Gastroesophageal sphincter (tissue), 4 donors: ENCODE measurements at regions not wholly inside any gene's neighbourhood (a gene's known extent, or its start where the extent isn't known, plus 50 kb on each side); places are given as distances from the start of the nearest gene placed in this dataset.

Experiments used
- ATAC-seq: fragments of 150-250 bp; one replicate; pipeline ENCODE4 v1.9.1; 2016; ENCODE audit warnings: mild to moderate bottlenecking, moderate library complexity
- H3K27ac ChIP-seq, 4 donors: fragments of 200-600 bp; sonication (generic) in 3 of 4; 1 replicate in 3 of 4; 2 replicates in 1 of 4; pipeline ENCODE4 v1.5.1; 2016 to 2019
- H3K27me3 ChIP-seq: fragments of 200-600 bp; sonication (generic); one replicate; pipeline ENCODE4 v1.5.1; 2019
- H3K36me3 ChIP-seq, 2 donors: fragments of 200-600 bp; sonication (generic); one replicate each; pipeline ENCODE4 v1.5.1; 2019; ENCODE audit warnings: control low read depth in 1 of 2
- H3K4me1 ChIP-seq, 3 donors: fragments of 200-600 bp; sonication (generic); 1 replicate in 2 of 3; 2 replicates in 1 of 3; pipeline ENCODE4 v1.5.1; 2016 to 2019; ENCODE audit warnings: control low read depth in 2 of 3
- H3K4me3 ChIP-seq, 2 donors: fragments of 200-600 bp; sonication (generic); one replicate each; pipeline ENCODE4 v1.5.1; 2019; ENCODE audit warnings: mild to moderate bottlenecking in 1 of 2, moderate library complexity in 1 of 2
- H3K9me3 ChIP-seq, 3 donors: fragments of 200-600 bp; sonication (generic); one replicate each; pipeline ENCODE4 v1.5.1; 2017 to 2019; ENCODE audit warnings: control low read depth in 2 of 3
- EP300 ChIP-seq: sonication (generic); formaldehyde crosslinking; IDR thresholded peaks from one replicate; pipeline ENCODE4 v1.6.1; 2017; ENCODE audit warnings: antibody characterized with exemption, mild to moderate bottlenecking
- POLR2A ChIP-seq, 2 donors: fragments of 450-650 bp; IDR thresholded peaks; one replicate each; pipeline ENCODE4 v1.6.1; 2017; ENCODE audit warnings: antibody characterized with exemption in 2 of 2, mild to moderate bottlenecking in 2 of 2, moderate library complexity in 1 of 2
- POLR2AphosphoS5 ChIP-seq: sonication (generic); formaldehyde crosslinking; IDR thresholded peaks from one replicate; pipeline ENCODE4 v1.6.1; 2017; ENCODE audit warnings: antibody characterized with exemption
- WGBS, 2 donors: methylation state at CpG; one replicate each; pipeline ENCODE4 v1.1.5; 2018; ENCODE audit warnings: low coverage in 1 of 2; 5-methylcytosine and 5-hydroxymethylcytosine counted together
- TF ChIP-seq, protein P1 (sequence below), 4 experiments: fragments of 200-600 bp in 2 of 4; fragments of 450-650 bp in 2 of 4; sonication (generic) in 1 of 4; IDR thresholded peaks; one replicate each; pipeline ENCODE4 v1.5.1; 2017 to 2019; ENCODE audit warnings: antibody characterized with exemption in 4 of 4, mild to moderate bottlenecking in 2 of 4, moderate library complexity in 2 of 4

- no peaks in the 10 kb centered on the region for H3K27me3 ChIP-seq
- no peak overlapping the region for H3K27ac ChIP-seq
- H3K36me3 ChIP-seq: no peaks in the 10 kb centered on the region
- H3K9me3 ChIP-seq: no peaks in the 10 kb centered on the region
- 25 to 36% methylated on average over 4 of the region's 4 CpGs for WGBS, 2 donors
- no peaks in the 10 kb centered on the region for H3K4me1 ChIP-seq
- TF ChIP-seq EP300: no peak
- no peak overlapping the region for H3K4me3 ChIP-seq
- no peak for ATAC-seq
Observed at GRCh38 chr17:53449324-53449723, 373.4 kb upstream of the KIF2B start.

GRCh38 chr17:53428913-53429312 lies 393.8 kb upstream of the KIF2B start:
- Histone ChIP-seq H3K36me3 (no peaks in the 10 kb centered on the region), H3K9me3 (peaks cover 0 to 6% (median 0%) of the 10 kb centered on the region in 3 donors), H3K27me3 (no peaks in the 10 kb centered on the region), H3K4me1 (no peaks in the 10 kb centered on the region), H3K4me3 (no peak overlapping the region), H3K27ac (no peak overlapping the region)
- 88% methylated on average over 1 of the region's 1 CpG; no CpG with 5 or more reads in 1 of the 2 donors for WGBS, 2 donors
- TF ChIP-seq, protein P1, sequence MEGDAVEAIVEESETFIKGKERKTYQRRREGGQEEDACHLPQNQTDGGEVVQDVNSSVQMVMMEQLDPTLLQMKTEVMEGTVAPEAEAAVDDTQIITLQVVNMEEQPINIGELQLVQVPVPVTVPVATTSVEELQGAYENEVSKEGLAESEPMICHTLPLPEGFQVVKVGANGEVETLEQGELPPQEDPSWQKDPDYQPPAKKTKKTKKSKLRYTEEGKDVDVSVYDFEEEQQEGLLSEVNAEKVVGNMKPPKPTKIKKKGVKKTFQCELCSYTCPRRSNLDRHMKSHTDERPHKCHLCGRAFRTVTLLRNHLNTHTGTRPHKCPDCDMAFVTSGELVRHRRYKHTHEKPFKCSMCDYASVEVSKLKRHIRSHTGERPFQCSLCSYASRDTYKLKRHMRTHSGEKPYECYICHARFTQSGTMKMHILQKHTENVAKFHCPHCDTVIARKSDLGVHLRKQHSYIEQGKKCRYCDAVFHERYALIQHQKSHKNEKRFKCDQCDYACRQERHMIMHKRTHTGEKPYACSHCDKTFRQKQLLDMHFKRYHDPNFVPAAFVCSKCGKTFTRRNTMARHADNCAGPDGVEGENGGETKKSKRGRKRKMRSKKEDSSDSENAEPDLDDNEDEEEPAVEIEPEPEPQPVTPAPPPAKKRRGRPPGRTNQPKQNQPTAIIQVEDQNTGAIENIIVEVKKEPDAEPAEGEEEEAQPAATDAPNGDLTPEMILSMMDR (IDR thresholded peaks at IDR 0.05): no peak
- TF ChIP-seq POLR2AphosphoS5 (no peak), POLR2A (IDR thresholded peaks at IDR 0.05) (no peak), EP300 (no peak)
- ATAC-seq: no peak

- no peaks in the 10 kb centered on the region for H3K36me3 ChIP-seq
- no peak for ATAC-seq
- H3K27me3 ChIP-seq: no peaks in the 10 kb centered on the region
- H3K4me1 ChIP-seq: no peaks in the 10 kb centered on the region
- 37 to 58% methylated on average over 3 of the region's 3 CpGs for WGBS, 2 donors
- peaks cover 0 to 6% (median 0%) of the 10 kb centered on the region in 3 donors for H3K9me3 ChIP-seq
- no peak overlapping the region for H3K27ac ChIP-seq
- no peak for TF ChIP-seq POLR2AphosphoS5
- no peak for TF ChIP-seq EP300
- no peak for TF ChIP-seq POLR2A (IDR thresholded peaks at IDR 0.05)
- TF ChIP-seq, protein P1 (IDR thresholded peaks at IDR 0.05): no peak
- no peak overlapping the region for H3K4me3 ChIP-seq
Observed at GRCh38 chr17:53426505-53426904, 396.2 kb upstream of the KIF2B start.

- ATAC-seq: no peak
- H3K9me3 ChIP-seq: no peaks in the 10 kb centered on the region
- H3K27me3 ChIP-seq: no peaks in the 10 kb centered on the region
- no peaks in the 10 kb centered on the region for H3K4me1 ChIP-seq
- WGBS, 2 donors: 86 to 94% methylated on average over 4 of the region's 4 CpGs
- no peak overlapping the region for H3K4me3 ChIP-seq
- H3K36me3 ChIP-seq: no peaks in the 10 kb centered on the region
- H3K27ac ChIP-seq: no peak overlapping the region
- no peak for TF ChIP-seq EP300
- TF ChIP-seq POLR2AphosphoS5: no peak
- no peak for TF ChIP-seq POLR2A (IDR thresholded peaks at IDR 0.05)
- TF ChIP-seq, protein P1 (IDR thresholded peaks at IDR 0.05): no peak
Observed at GRCh38 chr17:53420035-53420641, 402.6 kb upstream of the KIF2B start.

DNA sequence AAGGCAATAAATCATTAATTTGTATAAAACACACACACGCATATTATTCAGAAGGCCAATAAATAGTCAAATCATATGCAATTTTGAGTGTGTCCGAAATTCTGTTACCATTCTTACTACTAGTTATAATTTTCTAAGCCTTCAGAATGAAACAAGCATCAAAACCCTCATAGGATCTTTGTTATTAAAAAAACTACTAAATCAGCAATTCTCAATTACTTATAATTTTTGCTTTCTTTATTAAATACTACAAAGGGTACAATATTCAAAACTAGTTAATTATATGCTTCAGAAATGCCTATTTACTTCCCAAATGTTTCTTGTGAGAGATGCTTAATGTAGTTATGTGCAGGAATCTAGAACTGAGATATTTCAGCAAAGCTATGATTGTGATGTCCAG lies 413.1 kb upstream of the KIF2B start:
- WGBS, 2 donors: 67 to 72% methylated on average over 2 of the region's 2 CpGs
- Histone ChIP-seq H3K4me1 (no peaks in the 10 kb centered on the region), H3K27ac (no peak overlapping the region), H3K36me3 (no peaks in the 10 kb centered on the region), H3K27me3 (no peaks in the 10 kb centered on the region), H3K4me3 (no peak overlapping the region), H3K9me3 (peaks cover 0 to 10% (median 0%) of the 10 kb centered on the region in 3 donors)
- TF ChIP-seq, protein P1 (IDR thresholded peaks at IDR 0.05): no peak
- TF ChIP-seq EP300 (no peak), POLR2A (IDR thresholded peaks at IDR 0.05) (no peak)
- no peak for ATAC-seq
